ENCODE measurements at regions not wholly inside any gene's neighbourhood (a gene's known extent, or its start where the extent isn't known, plus 50 kb on each side); places are given as distances from the start of the nearest gene placed in this dataset.

- no peak overlapping the region for H3K4me3 ChIP-seq (ENCODE audit: control extremely low read depth in 1 of 5, extremely low read depth in 1 of 5, insufficient read depth in 1 of 5, low read depth in 2 of 5, low read length in 4 of 5)
- H3K4me3 Mint-ChIP-seq, result no peak overlapping the region
- no peaks in the 10 kb centered on the region for H3K9me3 ChIP-seq (ENCODE audit: control extremely low read depth in 1 of 3, control insufficient read depth in 2 of 3, insufficient read depth in 1 of 3, low read length in 2 of 3)
- ATAC-seq (ENCODE audit: low read depth), result no peak
- no peak overlapping the region for H3K9ac ChIP-seq (ENCODE audit: low read length)
- H3K27ac ChIP-seq (ENCODE audit: low read length in 2 of 2), result no peak overlapping the region
- intact Hi-C loops (cut with micrococcal nuclease), result no loop called here
- H3K27ac Mint-ChIP-seq, result no peak overlapping the region
- H4K20me1 ChIP-seq (ENCODE audit: control insufficient read depth, insufficient read depth, low read length, poor library complexity, severe bottlenecking), result no peaks in the 10 kb centered on the region
- 100% methylated on average over 1 of the region's 9 CpGs for WGBS (ENCODE audit: insufficient coverage)
- peaks cover 0 to 2% (median 0%) of the 10 kb centered on the region in 4 experiments for H3K27me3 ChIP-seq (replicated peaks in 1 of 4; ENCODE audit: control extremely low read depth in 1 of 4, control insufficient read depth in 3 of 4, insufficient read depth in 4 of 4, low read length in 3 of 4)
- DNase-seq, result no peak
- H3K9me3 Mint-ChIP-seq (ENCODE audit: insufficient read depth), result no peaks in the 10 kb centered on the region
- H3K79me2 ChIP-seq (ENCODE audit: control insufficient read depth, insufficient read depth, low read length), result no peaks in the 10 kb centered on the region
- TF ChIP-seq EZH2 (IDR thresholded peaks at IDR 0.05; ENCODE audit: borderline replicate concordance, insufficient read depth, low read depth, low read length, poor library complexity, severe bottlenecking) (no peak), CTCF (IDR thresholded peaks at IDR 0.05) (no peak)
- ChIA-PET POLR2A (no interaction called here), CTCF (no interaction called here)
- no peaks in the 10 kb centered on the region for H3K27me3 Mint-ChIP-seq
- no peak overlapping the region for H3K4me2 ChIP-seq (replicated peaks; ENCODE audit: low read depth, low read length, poor library complexity, severe bottlenecking)
- H2AFZ ChIP-seq (ENCODE audit: insufficient read depth, low read depth, low read length, poor library complexity, severe bottlenecking), result no peak overlapping the region
- no peaks in the 10 kb centered on the region for H3K4me1 ChIP-seq (ENCODE audit: control insufficient read depth in 2 of 2, insufficient read depth in 2 of 2, low read length in 2 of 2)
- H3K4me1 Mint-ChIP-seq, result no peaks in the 10 kb centered on the region
- no peaks in the 10 kb centered on the region for H3K36me3 ChIP-seq (replicated peaks in 1 of 2; ENCODE audit: control extremely low read depth in 1 of 2, control insufficient read depth in 1 of 2, extremely low read depth in 1 of 2, insufficient read depth in 2 of 2, low read length in 1 of 2)
Observed at GRCh38 chr15:35925275-35926006, 379.5 kb upstream of the DPH6 start.

GRCh38 chr15:35926007-35926380 lies 380.0 kb upstream of the DPH6 start:
- no peak overlapping the region for H3K27ac Mint-ChIP-seq
- Histone ChIP-seq H3K4me2 (replicated peaks; ENCODE audit: low read depth, low read length, poor library complexity, severe bottlenecking) (no peak overlapping the region), H3K36me3 (replicated peaks in 1 of 2; ENCODE audit: control extremely low read depth in 1 of 2, control insufficient read depth in 1 of 2, extremely low read depth in 1 of 2, insufficient read depth in 2 of 2, low read length in 1 of 2) (no peaks in the 10 kb centered on the region), H2AFZ (ENCODE audit: insufficient read depth, low read depth, low read length, poor library complexity, severe bottlenecking) (no peak overlapping the region), H3K27ac (ENCODE audit: low read length in 2 of 2) (no peak overlapping the region), H4K20me1 (ENCODE audit: control insufficient read depth, insufficient read depth, low read length, poor library complexity, severe bottlenecking) (no peaks in the 10 kb centered on the region), H3K4me3 (ENCODE audit: control extremely low read depth in 1 of 5, extremely low read depth in 1 of 5, insufficient read depth in 1 of 5, low read depth in 2 of 5, low read length in 4 of 5) (no peak overlapping the region), H3K9ac (ENCODE audit: low read length) (no peak overlapping the region), H3K9me3 (ENCODE audit: control extremely low read depth in 1 of 3, control insufficient read depth in 2 of 3, insufficient read depth in 1 of 3, low read length in 2 of 3) (no peaks in the 10 kb centered on the region), H3K79me2 (ENCODE audit: control insufficient read depth, insufficient read depth, low read length) (no peaks in the 10 kb centered on the region), H3K27me3 (replicated peaks in 1 of 4; ENCODE audit: control extremely low read depth in 1 of 4, control insufficient read depth in 3 of 4, insufficient read depth in 4 of 4, low read length in 3 of 4) (peaks cover 0 to 2% (median 0%) of the 10 kb centered on the region in 4 experiments), H3K4me1 (ENCODE audit: control insufficient read depth in 2 of 2, insufficient read depth in 2 of 2, low read length in 2 of 2) (no peaks in the 10 kb centered on the region)
- ATAC-seq (ENCODE audit: low read depth) (no peak), DNase-seq (no peak)
- no peaks in the 10 kb centered on the region for H3K9me3 Mint-ChIP-seq (ENCODE audit: insufficient read depth)
- TF ChIP-seq EZH2 (IDR thresholded peaks at IDR 0.05; ENCODE audit: borderline replicate concordance, insufficient read depth, low read depth, low read length, poor library complexity, severe bottlenecking) (no peak), CTCF (IDR thresholded peaks at IDR 0.05) (no peak)
- intact Hi-C loops (cut with micrococcal nuclease), result no loop called here
- H3K4me1 Mint-ChIP-seq, result no peaks in the 10 kb centered on the region
- ChIA-PET POLR2A (no interaction called here), CTCF (no interaction called here)
- H3K4me3 Mint-ChIP-seq, result no peak overlapping the region
- H3K27me3 Mint-ChIP-seq, result no peaks in the 10 kb centered on the region
